HepG2 (cell line): ENCODE measurements at regions not wholly inside any gene's neighbourhood (a gene's known extent, or its start where the extent isn't known, plus 50 kb on each side); places are given as distances from the start of the nearest gene placed in this dataset.

Source experiments
- CEBPZ ChIP-seq: IDR thresholded peaks from 2 replicates; pipeline ENCODE4 v1.6.1; 2012; ENCODE audit warnings: low read length, improper control_type of control experiment
- CREB1 ChIP-seq, 2 experiments: fragments of 450-650 bp in 1 of 2; IDR thresholded peaks; 2 replicates each; pipeline ENCODE4 v1.6.1; 2016 to 2017; ENCODE audit warnings: control low read depth in 1 of 2, mild to moderate bottlenecking in 1 of 2, missing compliant biosample characterization in 1 of 2, missing genetic modification characterization in 1 of 2
- FOXA1 ChIP-seq, 2 experiments: fragments of 450-650 bp in 1 of 2; sonication (generic) in 1 of 2; formaldehyde crosslinking in 1 of 2; IDR thresholded peaks; 2 replicates each; pipeline versions ENCODE4 v1.4.0 to v1.6.1; 2016 to 2020; ENCODE audit warnings: missing genetic modification reagents in 1 of 2
- FOXP4 ChIP-seq: sonication (generic); formaldehyde crosslinking; IDR thresholded peaks from 2 replicates; pipeline ENCODE4 v1.4.0; 2020; ENCODE audit warnings: missing genetic modification reagents
- KDM4B ChIP-seq: sonication (generic); formaldehyde crosslinking; IDR thresholded peaks from 2 replicates; pipeline ENCODE4 v1.4.0; 2020; ENCODE audit warnings: missing genetic modification reagents
- MLLT10 ChIP-seq: sonication (generic); formaldehyde crosslinking; IDR thresholded peaks from 2 replicates; pipeline ENCODE4 v1.4.0; 2020; ENCODE audit warnings: missing genetic modification reagents
- MYNN ChIP-seq: sonication (generic); formaldehyde crosslinking; IDR thresholded peaks from 2 replicates; pipeline ENCODE4 v1.4.0; 2020; ENCODE audit warnings: mild to moderate bottlenecking, low read depth, missing genetic modification reagents
- SMYD3 ChIP-seq: sonication (generic); formaldehyde crosslinking; IDR thresholded peaks from 2 replicates; pipeline ENCODE4 v1.8.1; 2023; ENCODE audit warnings: mild to moderate bottlenecking, missing genetic modification reagents
- SRSF9 ChIP-seq: fragments of 200-400 bp; formaldehyde crosslinking; IDR thresholded peaks from 2 replicates; pipeline ENCODE4 v1.6.1; 2018; ENCODE audit warnings: borderline replicate concordance, mild to moderate bottlenecking, low read depth, low read length; ENCODE audit not compliant: insufficient read depth, poor library complexity, severe bottlenecking
- TCF7 ChIP-seq: sonication (generic); IDR thresholded peaks from 2 replicates; pipeline ENCODE4 v1.6.1; 2016; ENCODE audit warnings: antibody characterized with exemption, low read depth
- TOE1 ChIP-seq: sonication (generic); formaldehyde crosslinking; IDR thresholded peaks from 2 replicates; pipeline ENCODE4 v1.4.0; 2020; ENCODE audit warnings: mild to moderate bottlenecking, missing genetic modification reagents
- ZNF280D ChIP-seq: sonication (generic); formaldehyde crosslinking; IDR thresholded peaks from 2 replicates; pipeline ENCODE4 v1.5.1; 2020; ENCODE audit warnings: mild to moderate bottlenecking, missing genetic modification reagents
- ZNF30 ChIP-seq: sonication (generic); formaldehyde crosslinking; IDR thresholded peaks from 2 replicates; pipeline ENCODE4 v1.5.0; 2020; ENCODE audit warnings: mild to moderate bottlenecking, missing genetic modification reagents
- ZNF800 ChIP-seq: sonication (generic); formaldehyde crosslinking; IDR thresholded peaks from 2 replicates; pipeline ENCODE4 v1.4.0; 2020; ENCODE audit warnings: missing genetic modification reagents
- TF ChIP-seq, protein P1 (sequence below): sonication (generic); formaldehyde crosslinking; IDR thresholded peaks from 2 replicates; pipeline ENCODE4 v1.4.0; 2020; ENCODE audit warnings: mild to moderate bottlenecking, low read depth, missing genetic modification reagents

GRCh38 chr10:30542001-30542894 is 87.3 kb downstream of the LYZL2 start (continued):
- TF ChIP-seq FOXP4 (peak; percentile 99), KDM4B (CRISPR knock-in tag) (peak; percentile 39; the same call in 1 of the 2 replicates), TOE1 (CRISPR knock-in tag) (no peak), ZNF800 (CRISPR knock-in tag) (no peak), MYNN (CRISPR knock-in tag) (no peak), MLLT10 (CRISPR knock-in tag) (no peak), TCF7 (peak; percentile 93), SMYD3 (CRISPR knock-in tag) (no peak), ZNF280D (CRISPR knock-in tag) (no peak), FOXA1 (IDR thresholded peaks at IDR 0.05) (peak; percentile 90), FOXA1 (CRISPR knock-in tag; IDR thresholded peaks at IDR 0.05) (peak; percentile 96), ZNF30 (CRISPR knock-in tag) (no peak), SRSF9 (no peak), CREB1 (IDR thresholded peaks at IDR 0.05) (peak; percentile 56), CREB1 (CRISPR knock-in tag; IDR thresholded peaks at IDR 0.05) (peak; percentile 75), CEBPZ (no peak)
- TF ChIP-seq, protein P1, sequence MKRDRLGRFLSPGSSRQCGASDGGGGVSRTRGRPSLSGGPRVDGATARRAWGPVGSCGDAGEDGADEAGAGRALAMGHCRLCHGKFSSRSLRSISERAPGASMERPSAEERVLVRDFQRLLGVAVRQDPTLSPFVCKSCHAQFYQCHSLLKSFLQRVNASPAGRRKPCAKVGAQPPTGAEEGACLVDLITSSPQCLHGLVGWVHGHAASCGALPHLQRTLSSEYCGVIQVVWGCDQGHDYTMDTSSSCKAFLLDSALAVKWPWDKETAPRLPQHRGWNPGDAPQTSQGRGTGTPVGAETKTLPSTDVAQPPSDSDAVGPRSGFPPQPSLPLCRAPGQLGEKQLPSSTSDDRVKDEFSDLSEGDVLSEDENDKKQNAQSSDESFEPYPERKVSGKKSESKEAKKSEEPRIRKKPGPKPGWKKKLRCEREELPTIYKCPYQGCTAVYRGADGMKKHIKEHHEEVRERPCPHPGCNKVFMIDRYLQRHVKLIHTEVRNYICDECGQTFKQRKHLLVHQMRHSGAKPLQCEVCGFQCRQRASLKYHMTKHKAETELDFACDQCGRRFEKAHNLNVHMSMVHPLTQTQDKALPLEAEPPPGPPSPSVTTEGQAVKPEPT (CRISPR knock-in tag), result no peak
